Stimulated activated naive B cell treated with anti-CD40 and anti-IgM and Interleukin-4, amounts not matched to agents 10 μg/mL and 1 μg/mL and 100 μg/mL, for 72 hours (primary cell): ENCODE measurements at regions not wholly inside any gene's neighbourhood (a gene's known extent, or its start where the extent isn't known, plus 50 kb on each side); places are given as distances from the start of the nearest gene placed in this dataset.
"Not testable (repeated sequence)": the region's sequence is repeated elsewhere in the genome, so short reads cannot be mapped to it uniquely, and the experiment has no call there.

ENCODE experiments used
- ATAC-seq, 2 donors: fragments of 150-1000 bp; cut with Tn5 transposase; replicated peaks; 2 replicates each; pipeline ENCODE4 v1.10.0; 2021; ENCODE audit warnings: moderate library complexity in 1 of 2
- DNase-seq: peaks from one replicate; pipeline ENCODE4 v3.0.0; 2021
- H3K27ac Mint-ChIP-seq: one replicate; pipeline ENCODE4 v1.8.0; 2022; ENCODE audit warnings: mild to moderate bottlenecking, mixed read lengths
- H3K27me3 Mint-ChIP-seq, 2 donors: one replicate each; pipeline ENCODE4 v1.8.0; 2022; ENCODE audit warnings: mixed read lengths in 2 of 2
- H3K36me3 Mint-ChIP-seq, 2 donors: one replicate each; pipeline ENCODE4 v1.8.0; 2022; ENCODE audit warnings: mixed read lengths in 2 of 2, mild to moderate bottlenecking in 1 of 2
- H3K4me1 Mint-ChIP-seq, 2 donors: one replicate each; pipeline ENCODE4 v1.8.0; 2022; ENCODE audit warnings: mixed read lengths in 2 of 2, mild to moderate bottlenecking in 1 of 2
- H3K4me3 Mint-ChIP-seq, 2 donors: one replicate each; pipeline ENCODE4 v1.8.0; 2022; ENCODE audit warnings: mild to moderate bottlenecking in 2 of 2, mixed read lengths in 2 of 2, moderate library complexity in 1 of 2
- H3K9me3 Mint-ChIP-seq, 2 donors: one replicate each; pipeline ENCODE4 v1.8.0; 2022; ENCODE audit warnings: mixed read lengths in 2 of 2, mild to moderate bottlenecking in 1 of 2

GRCh38 chr6:159395609-159396008 is 226.4 kb downstream of the FNDC1 start:
- no peak for ATAC-seq
- Mint-ChIP-seq H3K9me3 (peaks cover 10 to 13% of the 10 kb centered on the region in 2 donors), H3K4me1 (no peaks in the 10 kb centered on the region)

DNA sequence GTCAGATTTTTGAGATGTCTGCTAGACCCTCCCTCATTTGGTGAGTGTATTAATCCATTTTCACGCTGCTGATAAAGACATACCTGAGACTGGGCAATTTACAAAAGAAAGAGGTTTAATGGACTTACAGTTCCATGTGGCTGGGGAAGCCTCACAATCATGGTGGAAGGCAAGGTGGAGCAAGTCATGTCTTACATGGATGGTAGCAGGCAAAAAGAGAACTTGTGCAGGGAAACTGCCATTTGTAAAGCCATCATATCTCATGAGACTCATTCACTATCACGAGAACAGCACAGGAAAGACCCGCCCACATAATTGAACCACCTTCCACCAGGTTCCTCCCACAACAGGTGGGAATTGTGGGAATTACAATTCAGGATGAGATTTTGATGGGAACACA is 223.5 kb downstream of the FNDC1 start:
- Mint-ChIP-seq H3K9me3 (peaks cover 12 to 13% of the 10 kb centered on the region in 2 donors), H3K27me3 (peaks cover 44 to 47% of the 10 kb centered on the region in 2 donors)
- H3K27ac Mint-ChIP-seq, H3K4me1 Mint-ChIP-seq, H3K36me3 Mint-ChIP-seq, ATAC-seq, H3K4me3 Mint-ChIP-seq, DNase-seq: not testable (repeated sequence)

More at GRCh38 chr6:159395609-159396008, 226.4 kb downstream of the FNDC1 start:
- peaks cover 0 to 2% of the 10 kb centered on the region in 2 donors for H3K36me3 Mint-ChIP-seq
- H3K4me3 Mint-ChIP-seq = no peak overlapping the region
- peaks cover 26 to 41% of the 10 kb centered on the region in 2 donors for H3K27me3 Mint-ChIP-seq
- H3K27ac Mint-ChIP-seq = no peak overlapping the region
- DNase-seq = no peak

DNA sequence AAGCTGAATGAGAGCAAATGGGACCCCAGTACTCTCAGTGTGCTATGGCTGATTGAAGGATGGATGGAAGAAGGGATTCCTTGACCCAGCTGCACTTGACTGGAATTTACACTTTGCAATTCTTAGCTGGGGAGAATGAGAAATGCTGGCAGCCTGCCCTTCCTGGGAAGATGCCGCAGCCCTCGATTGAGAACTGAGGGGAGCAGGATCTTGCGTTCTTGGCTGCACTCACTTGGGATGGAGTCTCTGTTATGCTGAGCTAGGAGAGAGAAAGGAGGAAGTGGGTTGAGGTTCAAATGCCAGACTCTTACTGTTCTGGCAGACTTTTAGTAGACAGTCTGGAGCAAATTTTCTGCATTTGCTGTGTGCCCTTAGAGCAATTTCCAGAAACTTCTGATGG is 221.2 kb downstream of the FNDC1 start:
- peaks cover 12 to 13% of the 10 kb centered on the region in 2 donors for H3K9me3 Mint-ChIP-seq
- peaks cover 41 to 43% of the 10 kb centered on the region in 2 donors for H3K27me3 Mint-ChIP-seq
- H3K36me3 Mint-ChIP-seq = peaks cover 0 to 2% of the 10 kb centered on the region in 2 donors
- no peaks in the 10 kb centered on the region for H3K4me1 Mint-ChIP-seq
- H3K4me3 Mint-ChIP-seq = no peak overlapping the region
- DNase-seq (no peak), ATAC-seq (no peak)
- H3K27ac Mint-ChIP-seq = no peak overlapping the region

- no peak for ATAC-seq
- Mint-ChIP-seq H3K36me3 (peaks cover 0 to 2% of the 10 kb centered on the region in 2 donors), H3K4me3 (no peak overlapping the region), H3K9me3 (peaks cover 14 to 16% of the 10 kb centered on the region in 2 donors), H3K27me3 (peaks cover 38 to 42% of the 10 kb centered on the region in 2 donors), H3K4me1 (no peaks in the 10 kb centered on the region), H3K27ac (no peak overlapping the region)
- DNase-seq = no peak
Measured at GRCh38 chr6:159389695-159390094, 220.5 kb downstream of the FNDC1 start.

GRCh38 chr6:159380114-159380513 is 210.9 kb downstream of the FNDC1 start:
- Mint-ChIP-seq H3K9me3 (peaks cover 5 to 6% of the 10 kb centered on the region in 2 donors), H3K4me1 (no peaks in the 10 kb centered on the region)
- ATAC-seq = no peak

GRCh38 chr6:159378411-159379328 is 209.5 kb downstream of the FNDC1 start:
- no peak overlapping the region for H3K4me3 Mint-ChIP-seq
- H3K9me3 Mint-ChIP-seq = peaks cover 0 to 1% of the 10 kb centered on the region in 2 donors
- DNase-seq (no peak), ATAC-seq (no peak)
- H3K27ac Mint-ChIP-seq = no peak overlapping the region
- H3K27me3 Mint-ChIP-seq = peaks cover 14 to 20% of the 10 kb centered on the region in 2 donors
- no peaks in the 10 kb centered on the region for H3K4me1 Mint-ChIP-seq
- no peaks in the 10 kb centered on the region for H3K36me3 Mint-ChIP-seq

More at GRCh38 chr6:159380114-159380513, 210.9 kb downstream of the FNDC1 start:
- H3K4me3 Mint-ChIP-seq = no peak overlapping the region
- H3K27me3 Mint-ChIP-seq = peaks cover 14 to 20% of the 10 kb centered on the region in 2 donors
- no peak overlapping the region for H3K27ac Mint-ChIP-seq
- no peak for DNase-seq
- H3K36me3 Mint-ChIP-seq = no peaks in the 10 kb centered on the region

GRCh38 chr6:159376516-159377158 is 207.4 kb downstream of the FNDC1 start:
- Mint-ChIP-seq H3K4me1 (no peaks in the 10 kb centered on the region), H3K4me3 (no peak overlapping the region), H3K27ac (no peak overlapping the region), H3K36me3 (no peaks in the 10 kb centered on the region), H3K9me3 (peaks cover 0 to 1% of the 10 kb centered on the region in 2 donors), H3K27me3 (peaks cover 8 to 14% of the 10 kb centered on the region in 2 donors)
- DNase-seq (no peak), ATAC-seq (no peak)

GRCh38 chr6:159375014-159375413 is 205.8 kb downstream of the FNDC1 start:
- peaks cover 0 to 3% of the 10 kb centered on the region in 2 donors for H3K36me3 Mint-ChIP-seq
- DNase-seq (no peak), ATAC-seq (no peak)
- peaks cover 4 to 6% of the 10 kb centered on the region in 2 donors for H3K9me3 Mint-ChIP-seq
- peaks cover 6 to 14% of the 10 kb centered on the region in 2 donors for H3K27me3 Mint-ChIP-seq
- no peaks in the 10 kb centered on the region for H3K4me1 Mint-ChIP-seq
- no peak overlapping the region for H3K27ac Mint-ChIP-seq
- no peak overlapping the region for H3K4me3 Mint-ChIP-seq

- ATAC-seq = no peak
- H3K27me3 Mint-ChIP-seq = peaks cover 6 to 14% of the 10 kb centered on the region in 2 donors
- no peaks in the 10 kb centered on the region for H3K4me1 Mint-ChIP-seq
Measured at GRCh38 chr6:159373670-159374069, 204.5 kb downstream of the FNDC1 start.

DNA sequence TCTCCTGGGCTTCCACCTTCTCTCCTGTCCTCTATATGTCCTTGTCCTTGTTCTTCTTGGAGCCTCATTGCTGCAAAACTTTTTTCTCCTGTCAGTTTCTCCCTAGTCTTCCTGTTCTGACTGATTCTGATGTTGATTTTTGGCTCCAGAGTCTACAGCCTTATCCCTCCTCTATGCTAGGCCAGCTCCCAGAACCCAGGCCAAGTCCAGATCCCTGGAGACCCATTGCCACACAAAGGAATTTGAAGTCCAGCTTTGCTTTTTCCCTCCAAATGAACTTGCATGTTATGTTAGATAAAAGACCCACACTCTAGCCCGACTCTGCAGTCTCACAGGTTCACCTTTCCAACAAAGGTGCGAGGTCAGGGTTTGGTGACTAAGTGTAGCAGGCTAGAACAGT is 203.1 kb downstream of the FNDC1 start:
- Mint-ChIP-seq H3K9me3 (peaks cover 6 to 9% of the 10 kb centered on the region in 2 donors), H3K36me3 (peaks cover 0 to 3% of the 10 kb centered on the region in 2 donors), H3K27ac (no peak overlapping the region), H3K4me1 (no peaks in the 10 kb centered on the region), H3K4me3 (no peak overlapping the region), H3K27me3 (peaks cover 6 to 8% of the 10 kb centered on the region in 2 donors)
- no peak for ATAC-seq
- no peak for DNase-seq

More at GRCh38 chr6:159373670-159374069, 204.5 kb downstream of the FNDC1 start:
- Mint-ChIP-seq H3K27ac (no peak overlapping the region), H3K9me3 (peaks cover 6 to 9% of the 10 kb centered on the region in 2 donors), H3K36me3 (peaks cover 0 to 3% of the 10 kb centered on the region in 2 donors), H3K4me3 (no peak overlapping the region)
- no peak for DNase-seq

DNA sequence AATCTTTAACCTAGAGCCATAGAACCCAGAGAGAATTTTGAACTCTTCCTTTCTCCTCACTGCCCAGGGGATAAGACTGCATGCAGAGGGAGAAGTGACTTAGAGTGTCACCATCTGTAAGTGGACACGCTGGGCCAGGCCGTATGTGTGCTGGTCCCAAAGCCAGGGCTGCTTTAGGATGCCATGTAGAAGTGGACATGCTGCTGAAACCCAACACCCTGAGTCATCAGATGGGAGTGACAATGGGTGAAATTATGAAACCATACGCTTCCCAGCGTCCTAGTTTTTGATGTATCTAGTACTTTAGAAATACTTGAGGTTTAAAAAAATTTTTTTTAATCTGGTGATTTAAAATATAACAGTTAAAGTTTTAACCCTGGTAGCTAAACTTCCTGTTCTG is 191.1 kb downstream of the FNDC1 start:
- no peaks in the 10 kb centered on the region for H3K4me1 Mint-ChIP-seq
- peaks cover 14 to 17% of the 10 kb centered on the region in 2 donors for H3K27me3 Mint-ChIP-seq
- DNase-seq (no peak), ATAC-seq (no peak)
- H3K4me3 Mint-ChIP-seq = no peak overlapping the region
- H3K27ac Mint-ChIP-seq = no peak overlapping the region
- H3K9me3 Mint-ChIP-seq = peaks cover 0 to 5% of the 10 kb centered on the region in 2 donors
- no peaks in the 10 kb centered on the region for H3K36me3 Mint-ChIP-seq

DNA sequence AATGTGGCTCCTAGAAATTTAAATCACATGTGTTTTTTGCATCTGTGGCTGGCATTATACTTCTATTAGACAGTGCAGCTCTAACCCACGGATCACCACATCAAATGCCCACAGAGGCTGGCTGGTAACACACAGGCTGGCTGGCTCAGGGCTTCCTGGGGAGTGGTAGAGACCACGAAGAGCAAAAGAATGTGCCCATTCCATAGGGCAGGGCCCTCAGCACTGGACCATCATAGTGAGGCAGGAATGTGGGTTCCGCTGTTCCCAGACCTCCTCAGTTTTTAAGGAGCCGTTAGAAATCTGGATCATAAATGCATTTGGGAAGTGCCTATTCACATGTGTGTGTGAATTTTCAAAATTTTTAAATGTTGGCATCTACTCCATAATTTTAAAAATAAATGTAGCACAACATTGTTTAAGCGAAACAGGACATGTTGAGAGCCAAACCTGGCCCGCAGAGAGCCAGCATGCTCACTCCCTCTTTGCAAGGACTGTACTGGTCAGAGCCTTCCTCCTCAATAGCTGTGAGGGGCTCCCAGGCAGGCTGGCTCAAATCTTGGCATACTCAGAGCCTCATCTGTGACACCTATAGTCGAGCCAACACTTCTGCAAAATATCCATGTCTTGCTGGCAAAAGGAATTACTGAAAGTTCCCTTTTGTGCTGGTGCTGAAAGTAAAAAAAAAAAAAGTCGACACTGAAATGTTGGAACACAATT is 190.5 kb downstream of the FNDC1 start:
- Mint-ChIP-seq H3K27ac (peak overlapping the region; percentile 6), H3K4me3 (no peak overlapping the region), H3K9me3 (peaks cover 0 to 5% of the 10 kb centered on the region in 2 donors), H3K4me1 (no peaks in the 10 kb centered on the region), H3K27me3 (peaks cover 15 to 18% of the 10 kb centered on the region in 2 donors), H3K36me3 (no peaks in the 10 kb centered on the region)
- no peak for DNase-seq
- ATAC-seq = no peak

- DNase-seq = no peak
- no peaks in the 10 kb centered on the region for H3K36me3 Mint-ChIP-seq
- H3K4me3 Mint-ChIP-seq = no peak overlapping the region
- H3K27ac Mint-ChIP-seq = no peak overlapping the region
- H3K4me1 Mint-ChIP-seq = no peaks in the 10 kb centered on the region
- peaks cover 6 to 15% of the 10 kb centered on the region in 2 donors for H3K27me3 Mint-ChIP-seq
- no peak for ATAC-seq
- H3K9me3 Mint-ChIP-seq = peaks cover 0 to 3% of the 10 kb centered on the region in 2 donors
Measured at GRCh38 chr6:159358562-159358961, 189.4 kb downstream of the FNDC1 start.
